ENCODE measurements at regions not wholly inside any gene's neighbourhood (a gene's known extent, or its start where the extent isn't known, plus 50 kb on each side); places are given as distances from the start of the nearest gene placed in this dataset.

DNA sequence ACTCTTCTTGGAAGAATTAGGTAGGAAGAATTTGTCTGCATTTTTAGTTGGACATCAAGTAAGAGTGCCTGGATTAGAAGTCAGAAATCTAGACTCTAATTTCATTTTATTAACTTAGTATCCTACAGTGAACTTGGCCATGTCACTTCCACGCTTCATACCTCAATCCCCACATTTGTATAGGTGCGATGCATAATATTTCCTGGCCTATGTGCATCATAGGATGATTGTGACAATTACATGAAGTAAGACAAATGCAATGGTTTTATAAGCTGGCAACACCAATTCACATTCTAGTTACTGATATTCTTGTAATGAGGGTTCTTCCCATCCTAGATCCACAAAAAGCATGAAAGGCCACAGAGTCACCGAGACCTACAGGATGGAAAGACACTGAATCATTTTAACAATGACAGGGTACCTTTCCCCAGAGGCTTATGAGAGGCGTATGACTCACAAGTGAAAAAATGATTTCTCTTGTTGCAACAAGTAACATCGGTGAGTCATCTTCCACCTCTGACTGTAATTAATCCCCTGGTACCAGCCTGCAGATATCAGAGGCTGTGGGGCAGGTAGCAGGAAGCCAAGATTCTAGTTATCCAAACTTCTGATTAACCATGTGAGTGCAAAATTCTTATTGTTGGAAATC, 56.0 kb upstream of the OR5AK2 start:
- TF ChIP-seq EP300 (IDR thresholded peaks at IDR 0.05; ENCODE audit: borderline replicate concordance in 1 of 2, low read depth in 1 of 2, low read length in 1 of 2) = no peak
- no peak for TF ChIP-seq CHD2 (IDR thresholded peaks at IDR 0.05; ENCODE audit: low read length, partially characterized antibody)
- no peak for TF ChIP-seq POLR2AphosphoS5 (IDR thresholded peaks at IDR 0.05; ENCODE audit: low read depth, low read length)
- TF ChIP-seq, protein P1, sequence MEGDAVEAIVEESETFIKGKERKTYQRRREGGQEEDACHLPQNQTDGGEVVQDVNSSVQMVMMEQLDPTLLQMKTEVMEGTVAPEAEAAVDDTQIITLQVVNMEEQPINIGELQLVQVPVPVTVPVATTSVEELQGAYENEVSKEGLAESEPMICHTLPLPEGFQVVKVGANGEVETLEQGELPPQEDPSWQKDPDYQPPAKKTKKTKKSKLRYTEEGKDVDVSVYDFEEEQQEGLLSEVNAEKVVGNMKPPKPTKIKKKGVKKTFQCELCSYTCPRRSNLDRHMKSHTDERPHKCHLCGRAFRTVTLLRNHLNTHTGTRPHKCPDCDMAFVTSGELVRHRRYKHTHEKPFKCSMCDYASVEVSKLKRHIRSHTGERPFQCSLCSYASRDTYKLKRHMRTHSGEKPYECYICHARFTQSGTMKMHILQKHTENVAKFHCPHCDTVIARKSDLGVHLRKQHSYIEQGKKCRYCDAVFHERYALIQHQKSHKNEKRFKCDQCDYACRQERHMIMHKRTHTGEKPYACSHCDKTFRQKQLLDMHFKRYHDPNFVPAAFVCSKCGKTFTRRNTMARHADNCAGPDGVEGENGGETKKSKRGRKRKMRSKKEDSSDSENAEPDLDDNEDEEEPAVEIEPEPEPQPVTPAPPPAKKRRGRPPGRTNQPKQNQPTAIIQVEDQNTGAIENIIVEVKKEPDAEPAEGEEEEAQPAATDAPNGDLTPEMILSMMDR (IDR thresholded peaks at IDR 0.05) = no peak
- no peak for TF ChIP-seq REST (IDR thresholded peaks at IDR 0.05; ENCODE audit: low read depth, low read length)
- no peak for TF ChIP-seq FOXM1 (IDR thresholded peaks at IDR 0.05; ENCODE audit: low read depth)
- no peak for TF ChIP-seq MEF2A (IDR thresholded peaks at IDR 0.05; ENCODE audit: borderline replicate concordance, low read depth)
- TF ChIP-seq USF2 (IDR thresholded peaks at IDR 0.05; ENCODE audit: borderline replicate concordance, low read depth, low read length) = no peak
